ENCODE measurements at regions not wholly inside any gene's neighbourhood (a gene's known extent, or its start where the extent isn't known, plus 50 kb on each side); places are given as distances from the start of the nearest gene placed in this dataset.

DNA sequence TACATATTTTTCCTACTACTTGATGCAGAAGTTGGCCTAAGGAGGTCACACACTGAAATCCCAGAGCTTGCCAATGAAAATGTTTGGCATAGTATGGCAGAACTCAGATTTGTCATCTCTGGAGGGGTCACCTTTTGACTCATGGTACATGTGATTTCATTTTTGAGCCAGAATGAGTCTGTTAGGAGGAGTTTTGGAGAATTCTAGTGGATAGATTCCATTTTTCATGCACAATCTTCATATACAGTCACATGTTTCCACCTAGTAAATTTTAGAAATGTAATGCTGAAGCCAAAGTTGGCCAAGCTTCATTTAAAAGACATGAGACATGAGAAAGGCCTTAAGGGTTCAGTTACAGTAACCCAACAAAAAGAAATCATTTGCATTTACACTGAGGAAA, 97.8 kb upstream of the IGSF10 start:
- no peak for DNase-seq
- H3K4me3 Mint-ChIP-seq = no peak overlapping the region
- no peaks in the 10 kb centered on the region for H3K4me1 Mint-ChIP-seq
- H3K27ac Mint-ChIP-seq = no peak overlapping the region
- peaks cover 2% of the 10 kb centered on the region for H3K27me3 Mint-ChIP-seq
- no peaks in the 10 kb centered on the region for H3K36me3 Mint-ChIP-seq (ENCODE audit: low read depth)
- POLR2A ChIA-PET = no interaction called here
- CTCF ChIA-PET = no interaction called here
- H3K9me3 Mint-ChIP-seq = no peaks in the 10 kb centered on the region

DNA sequence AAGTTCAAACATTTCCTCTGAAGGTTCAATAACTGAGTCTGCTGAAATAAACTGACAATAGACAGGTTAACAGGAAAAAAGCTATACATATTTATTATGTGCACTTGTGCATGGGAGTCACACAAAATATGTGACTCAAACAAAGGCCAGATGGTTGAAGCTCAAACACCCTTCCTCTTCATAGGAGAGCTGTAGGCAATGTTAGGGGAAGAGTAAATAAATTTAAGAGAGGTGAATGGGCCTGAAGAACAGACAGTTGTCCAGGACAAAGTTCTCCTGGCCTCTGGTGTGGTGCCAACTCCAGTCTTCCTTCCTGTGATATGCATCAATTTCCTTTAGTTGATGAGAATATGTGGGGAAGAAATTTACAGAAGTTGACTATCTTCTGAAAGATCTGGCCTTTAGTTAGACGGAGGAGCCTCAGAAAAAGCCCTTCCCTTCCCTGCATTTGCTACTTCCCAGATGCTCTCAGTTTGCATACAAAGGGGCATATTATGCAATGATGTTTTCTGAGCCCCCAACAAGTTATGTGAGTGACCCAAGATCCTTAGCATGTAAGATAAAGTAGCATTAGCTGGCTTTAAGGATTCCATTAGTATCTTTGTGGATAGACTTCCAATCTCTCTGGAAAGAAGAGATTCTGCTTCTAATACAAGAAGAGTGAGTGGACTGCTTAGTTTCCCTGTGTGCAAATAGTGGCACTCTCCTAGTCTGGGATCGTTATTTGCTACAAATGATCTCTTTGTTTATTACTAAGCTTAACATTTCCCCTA, 96.4 kb upstream of the IGSF10 start:
- CTCF ChIA-PET = interaction anchor here (0.5 kb wide), 1 partner anchor 244 kb away, joined by 3 read pairs; no protein-coding TSS in a partner anchor
- Mint-ChIP-seq H3K4me1 (no peaks in the 10 kb centered on the region), H3K9me3 (no peaks in the 10 kb centered on the region), H3K27ac (no peak overlapping the region), H3K4me3 (no peak overlapping the region), H3K27me3 (peaks cover 2% of the 10 kb centered on the region), H3K36me3 (ENCODE audit: low read depth) (no peaks in the 10 kb centered on the region)
- DNase-seq = no peak
- POLR2A ChIA-PET = no interaction called here

DNA sequence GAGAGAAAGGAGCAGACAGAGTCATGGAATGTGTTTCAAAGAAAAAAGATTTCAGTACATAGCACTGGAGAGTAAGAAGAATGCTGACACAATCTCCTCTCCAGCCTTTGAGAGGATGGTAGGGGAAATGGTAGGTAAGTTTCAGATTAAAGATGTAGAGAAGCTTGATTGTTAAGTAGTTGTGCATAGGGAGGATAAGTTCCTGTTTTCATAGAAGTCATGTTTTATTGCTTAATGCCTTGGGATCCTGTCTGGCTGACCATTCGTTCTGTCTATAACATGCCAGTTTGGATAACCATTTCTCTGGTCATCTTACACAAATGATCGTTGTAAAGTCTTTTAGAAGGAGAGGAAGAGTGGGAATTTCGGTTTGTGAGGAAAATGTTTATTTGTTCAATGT, 95.7 kb upstream of the IGSF10 start:
- DNase-seq = no peak
- H3K27me3 Mint-ChIP-seq = peaks cover 2% of the 10 kb centered on the region
- CTCF ChIA-PET = no interaction called here
- no peak overlapping the region for H3K27ac Mint-ChIP-seq
- POLR2A ChIA-PET = no interaction called here
- no peaks in the 10 kb centered on the region for H3K9me3 Mint-ChIP-seq
- no peaks in the 10 kb centered on the region for H3K4me1 Mint-ChIP-seq
- no peak overlapping the region for H3K4me3 Mint-ChIP-seq
- no peaks in the 10 kb centered on the region for H3K36me3 Mint-ChIP-seq (ENCODE audit: low read depth)

DNA sequence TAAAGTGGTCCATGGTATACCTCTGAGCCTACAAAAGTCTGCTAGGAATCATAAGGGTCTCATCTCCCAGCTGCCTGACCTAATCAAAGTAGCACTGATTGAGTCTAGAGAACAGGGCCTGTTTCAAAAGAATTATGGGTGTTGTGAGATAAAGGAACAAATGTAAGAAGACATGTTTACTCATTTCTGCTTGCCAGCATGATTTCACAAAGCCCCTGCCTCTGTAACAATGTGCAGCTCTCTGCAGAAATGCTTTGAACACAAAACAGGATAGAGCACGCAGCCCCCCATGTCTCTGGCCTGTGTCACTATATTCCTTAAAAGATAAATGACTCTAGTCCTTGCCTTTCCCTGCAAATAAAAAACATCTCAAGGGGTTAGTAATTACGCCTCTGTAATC, 94.7 kb upstream of the IGSF10 start:
- no peak overlapping the region for H3K27ac Mint-ChIP-seq
- H3K27me3 Mint-ChIP-seq = peaks cover 5% of the 10 kb centered on the region
- H3K4me3 Mint-ChIP-seq = no peak overlapping the region
- no peaks in the 10 kb centered on the region for H3K4me1 Mint-ChIP-seq
- no peaks in the 10 kb centered on the region for H3K9me3 Mint-ChIP-seq
- no peaks in the 10 kb centered on the region for H3K36me3 Mint-ChIP-seq (ENCODE audit: low read depth)
- ChIA-PET CTCF (no interaction called here), POLR2A (no interaction called here)
- no peak for DNase-seq

DNA sequence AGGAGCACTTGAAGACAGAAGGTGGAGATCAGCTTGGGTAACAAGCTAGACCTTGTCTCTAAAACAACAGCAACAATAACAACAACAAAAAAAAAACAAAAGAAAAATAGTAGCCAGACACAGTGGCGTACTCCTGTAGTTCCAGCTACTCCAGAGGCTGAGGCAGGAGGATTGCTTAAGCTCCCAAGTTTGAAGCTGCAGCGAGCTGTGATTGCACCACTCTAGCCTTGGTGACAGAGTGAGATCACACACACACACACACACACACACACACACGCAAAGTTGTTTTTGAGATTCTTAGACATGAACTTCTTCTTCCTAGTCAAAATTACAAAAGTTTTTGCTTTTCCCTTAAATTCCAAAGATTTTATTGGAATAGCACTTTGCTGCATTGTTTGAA, 93.0 kb upstream of the IGSF10 start:
- no peaks in the 10 kb centered on the region for H3K9me3 Mint-ChIP-seq
- peaks cover 11% of the 10 kb centered on the region for H3K27me3 Mint-ChIP-seq
- no peaks in the 10 kb centered on the region for H3K4me1 Mint-ChIP-seq
- ChIA-PET CTCF (no interaction called here), POLR2A (no interaction called here)
- no peak overlapping the region for H3K27ac Mint-ChIP-seq
- no peaks in the 10 kb centered on the region for H3K36me3 Mint-ChIP-seq (ENCODE audit: low read depth)
- no peak overlapping the region for H3K4me3 Mint-ChIP-seq
- no peak for DNase-seq

DNA sequence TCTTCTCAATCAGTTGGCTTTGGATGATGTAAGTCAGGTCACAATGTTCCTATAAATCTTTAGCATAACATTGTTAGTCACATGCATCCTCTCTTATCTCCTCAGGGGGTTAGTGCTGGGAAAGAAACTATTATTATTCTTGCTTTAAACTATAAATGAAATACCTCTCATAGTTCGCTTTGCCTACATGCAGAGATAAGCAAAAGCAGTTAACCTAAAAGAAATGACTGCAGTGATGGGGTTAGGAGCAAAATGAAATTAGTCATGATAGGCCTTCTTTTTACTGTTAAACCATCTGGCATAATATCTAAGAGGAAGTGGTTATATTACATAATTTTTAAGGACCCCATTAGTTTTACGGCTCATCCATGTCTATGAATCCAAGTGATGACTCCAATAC, 91.7 kb upstream of the IGSF10 start:
- ChIA-PET CTCF (no interaction called here), POLR2A (no interaction called here)
- DNase-seq = no peak
- Mint-ChIP-seq H3K4me3 (no peak overlapping the region), H3K9me3 (no peaks in the 10 kb centered on the region), H3K27ac (no peak overlapping the region), H3K27me3 (peaks cover 11% of the 10 kb centered on the region), H3K36me3 (ENCODE audit: low read depth) (no peaks in the 10 kb centered on the region), H3K4me1 (no peaks in the 10 kb centered on the region)

DNA sequence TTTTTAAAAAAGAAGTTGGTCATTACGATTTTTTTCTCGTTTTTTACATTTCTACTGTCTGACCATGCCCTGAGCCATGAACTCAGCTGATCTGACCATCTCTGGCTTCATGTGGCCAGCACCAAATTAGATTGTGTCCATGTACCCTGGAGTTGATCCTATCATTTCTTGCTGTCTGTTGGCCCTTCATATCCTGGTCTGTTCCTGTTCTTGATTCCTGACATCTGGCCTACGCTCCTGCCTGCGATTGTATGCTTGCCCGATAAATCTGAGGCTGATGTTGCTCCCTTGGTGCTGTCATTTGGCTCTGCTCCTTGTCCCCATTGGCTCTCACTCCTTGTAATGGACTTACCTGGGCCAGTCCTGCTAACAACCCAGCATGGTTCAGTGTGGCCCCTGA, 89.8 kb upstream of the IGSF10 start:
- no peaks in the 10 kb centered on the region for H3K9me3 Mint-ChIP-seq
- CTCF ChIA-PET = no interaction called here

DNA sequence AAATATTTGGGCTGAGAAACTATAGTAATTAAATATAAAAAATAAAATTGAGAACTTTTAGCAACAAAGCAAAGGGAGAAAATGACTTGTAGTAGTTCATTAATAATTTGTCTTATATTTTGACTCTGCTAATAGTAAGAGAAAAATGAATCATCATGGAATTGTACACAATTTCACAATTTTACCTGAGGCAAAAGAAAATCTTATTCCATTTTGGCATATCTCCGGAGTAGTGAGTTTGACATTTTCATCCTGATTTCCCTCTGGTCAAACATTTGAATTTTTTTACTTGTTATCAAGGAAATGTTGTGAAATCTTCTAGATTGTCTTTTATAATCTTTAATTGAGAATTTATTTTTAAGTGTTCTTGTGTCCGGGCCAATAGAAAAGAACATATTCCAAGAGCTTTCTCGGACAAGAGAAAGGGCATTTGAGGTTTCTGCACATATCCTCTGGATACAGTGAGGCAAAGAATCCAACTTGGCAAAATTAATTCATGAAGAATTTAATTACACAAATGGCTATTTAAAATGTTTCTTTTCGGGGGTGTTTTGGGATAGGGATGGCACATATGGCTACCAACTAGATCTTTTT, 89.3 kb upstream of the IGSF10 start:
- ChIA-PET POLR2A (no interaction called here), CTCF (no interaction called here)
- Mint-ChIP-seq H3K9me3 (no peaks in the 10 kb centered on the region), H3K36me3 (ENCODE audit: low read depth) (no peaks in the 10 kb centered on the region), H3K4me1 (no peaks in the 10 kb centered on the region), H3K4me3 (no peak overlapping the region), H3K27me3 (peaks cover 9% of the 10 kb centered on the region), H3K27ac (no peak overlapping the region)
- no peak for DNase-seq

More for the DNA sequence above, 89.8 kb upstream of the IGSF10 start:
- Mint-ChIP-seq H3K4me3 (no peak overlapping the region), H3K27me3 (peaks cover 9% of the 10 kb centered on the region), H3K4me1 (no peaks in the 10 kb centered on the region), H3K36me3 (ENCODE audit: low read depth) (no peaks in the 10 kb centered on the region), H3K27ac (no peak overlapping the region)
- POLR2A ChIA-PET = no interaction called here
- no peak for DNase-seq

DNA sequence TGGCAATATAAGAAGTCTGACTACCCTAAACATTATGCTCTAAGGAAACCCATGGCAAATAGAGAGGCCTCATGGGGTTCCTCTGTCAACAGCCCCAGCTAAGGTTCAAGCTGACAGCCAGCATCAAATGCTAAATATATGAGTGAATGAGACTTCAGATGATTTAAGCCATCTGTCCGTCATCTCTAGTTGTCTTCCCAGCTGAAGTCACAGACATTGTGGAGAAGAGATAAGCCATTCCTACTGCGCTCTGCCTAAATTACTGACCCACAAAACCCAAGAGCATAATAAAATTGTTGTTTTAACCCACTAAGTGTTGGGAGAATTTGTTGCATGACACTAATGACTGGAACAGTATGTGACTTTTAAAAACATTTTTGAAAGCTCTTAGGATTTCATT, 87.3 kb upstream of the IGSF10 start:
- CTCF ChIA-PET = no interaction called here
- Mint-ChIP-seq H3K27me3 (peaks cover 9% of the 10 kb centered on the region), H3K4me3 (no peak overlapping the region), H3K9me3 (no peaks in the 10 kb centered on the region), H3K4me1 (no peaks in the 10 kb centered on the region), H3K27ac (no peak overlapping the region), H3K36me3 (ENCODE audit: low read depth) (no peaks in the 10 kb centered on the region)
- POLR2A ChIA-PET = no interaction called here
- DNase-seq = no peak

DNA sequence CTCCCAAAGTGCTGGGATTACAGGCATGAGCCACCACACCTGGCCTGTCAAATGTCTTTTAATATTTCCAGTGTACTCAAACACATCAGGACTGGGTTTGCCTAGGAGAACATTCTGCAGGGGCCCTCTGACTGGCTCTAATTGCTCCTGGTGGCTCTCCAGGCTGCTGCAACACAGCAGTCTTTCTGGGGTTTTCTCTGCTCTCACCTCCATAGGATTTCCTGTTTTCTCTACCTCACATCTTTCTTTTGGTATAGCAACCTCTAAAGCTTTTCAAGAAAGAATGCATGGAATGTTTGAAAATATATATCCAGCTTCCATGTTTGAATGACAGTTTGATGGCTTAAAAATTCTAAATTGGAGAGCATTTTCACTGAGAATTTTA, 83.3 kb upstream of the IGSF10 start:
- ChIA-PET CTCF (no interaction called here), POLR2A (no interaction called here)
- Mint-ChIP-seq H3K36me3 (ENCODE audit: low read depth) (no peaks in the 10 kb centered on the region), H3K27ac (no peak overlapping the region), H3K4me3 (no peak overlapping the region), H3K27me3 (peaks cover 3% of the 10 kb centered on the region), H3K4me1 (no peaks in the 10 kb centered on the region), H3K9me3 (no peaks in the 10 kb centered on the region)
- no peak for DNase-seq

DNA sequence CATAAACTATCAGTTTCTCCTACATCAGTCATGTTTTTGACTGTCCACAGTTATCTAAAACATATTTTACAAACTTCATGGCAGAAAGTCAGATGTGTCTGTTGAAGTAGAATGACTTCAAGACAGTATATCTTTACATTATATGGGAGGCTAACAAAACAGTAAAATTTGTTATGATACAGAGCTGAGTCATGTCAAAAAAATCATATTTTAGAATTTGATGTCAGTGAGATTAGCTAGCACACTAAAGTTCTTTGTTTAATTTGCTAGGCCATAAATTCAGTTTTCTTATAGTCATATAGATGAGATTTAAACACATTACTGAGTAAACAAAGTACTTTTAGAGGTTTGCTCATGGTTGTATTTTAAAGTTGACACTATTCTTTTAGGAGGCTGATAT, 80.3 kb upstream of the IGSF10 start:
- H3K9me3 Mint-ChIP-seq = no peaks in the 10 kb centered on the region
- no peak for DNase-seq
- H3K4me1 Mint-ChIP-seq = no peaks in the 10 kb centered on the region
- no peak overlapping the region for H3K4me3 Mint-ChIP-seq
- POLR2A ChIA-PET = no interaction called here
- H3K27me3 Mint-ChIP-seq = no peaks in the 10 kb centered on the region
- H3K36me3 Mint-ChIP-seq (ENCODE audit: low read depth) = no peaks in the 10 kb centered on the region
- CTCF ChIA-PET = no interaction called here
- H3K27ac Mint-ChIP-seq = no peak overlapping the region

DNA sequence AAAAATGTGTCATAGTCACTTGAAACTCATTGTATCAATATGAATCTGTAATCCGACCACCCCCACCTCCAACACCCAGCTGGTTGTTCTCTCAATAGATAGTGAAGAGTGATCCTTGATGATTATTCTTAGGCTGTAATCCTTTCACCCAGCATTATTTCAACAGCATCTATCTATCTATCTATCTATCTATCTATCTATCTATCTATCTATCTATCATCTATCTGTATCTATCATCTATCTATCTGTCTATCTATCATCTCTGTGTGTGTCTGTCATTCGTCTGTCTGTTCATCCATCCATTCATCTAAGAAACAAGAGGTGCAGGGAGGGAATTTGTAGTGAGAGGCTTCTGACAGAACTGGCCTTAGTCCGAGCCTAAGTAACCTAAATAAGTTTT, 78.7 kb upstream of the IGSF10 start:
- ChIA-PET POLR2A (no interaction called here), CTCF (no interaction called here)
- Mint-ChIP-seq H3K36me3 (ENCODE audit: low read depth) (no peaks in the 10 kb centered on the region), H3K4me3 (no peak overlapping the region), H3K27ac (no peak overlapping the region), H3K4me1 (no peaks in the 10 kb centered on the region), H3K9me3 (no peaks in the 10 kb centered on the region), H3K27me3 (no peaks in the 10 kb centered on the region)
- no peak for DNase-seq

DNA sequence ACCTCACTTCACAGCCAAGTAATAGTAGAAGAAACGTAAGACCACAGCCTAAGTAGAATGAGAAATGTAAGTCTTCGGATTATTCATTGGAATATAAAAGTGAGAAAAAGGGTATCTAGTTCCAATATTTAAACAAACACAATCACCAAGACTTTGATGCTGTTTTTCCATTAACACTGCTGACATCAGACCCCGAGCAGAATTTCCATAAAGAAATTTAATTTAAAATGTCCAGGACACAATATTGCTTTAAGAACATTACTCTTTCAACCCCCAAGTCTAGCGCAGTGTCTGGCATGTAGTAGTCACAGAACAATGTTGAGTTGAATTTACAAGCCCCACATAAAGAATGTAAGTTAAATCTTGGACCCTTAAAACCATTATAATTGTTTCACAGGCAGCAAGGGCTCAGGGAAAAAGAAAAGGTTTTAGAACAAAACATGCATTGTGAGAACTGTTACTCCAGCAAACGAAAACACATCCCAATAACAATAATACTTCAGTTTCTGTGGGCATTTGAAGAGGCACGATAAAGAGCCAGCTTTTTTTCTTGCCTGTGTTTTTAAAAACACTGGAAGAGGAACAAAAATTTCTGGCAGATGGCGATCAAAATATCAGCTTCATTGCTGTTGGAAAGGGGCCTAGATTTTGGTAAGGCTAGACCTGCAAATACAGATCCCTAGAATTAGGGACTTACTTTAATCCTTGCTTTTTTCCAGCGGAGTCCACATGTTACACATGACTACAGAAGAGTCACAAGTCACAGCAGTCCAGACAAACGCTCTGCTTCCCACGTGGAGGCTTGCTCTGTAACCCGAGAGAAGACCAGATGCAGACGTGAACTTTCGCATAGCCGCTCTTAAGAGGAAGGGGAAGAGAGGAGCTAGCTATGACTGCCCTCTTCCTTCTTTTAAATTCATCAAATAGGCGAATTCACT, 77.9 kb upstream of the IGSF10 start:
- no peaks in the 10 kb centered on the region for H3K4me1 Mint-ChIP-seq
- H3K36me3 Mint-ChIP-seq (ENCODE audit: low read depth) = no peaks in the 10 kb centered on the region
- POLR2A ChIA-PET = no interaction called here
- no peaks in the 10 kb centered on the region for H3K9me3 Mint-ChIP-seq
- H3K4me3 Mint-ChIP-seq = no peak overlapping the region
- H3K27ac Mint-ChIP-seq = no peak overlapping the region
- DNase-seq = no peak
- CTCF ChIA-PET = no interaction called here
- no peaks in the 10 kb centered on the region for H3K27me3 Mint-ChIP-seq

DNA sequence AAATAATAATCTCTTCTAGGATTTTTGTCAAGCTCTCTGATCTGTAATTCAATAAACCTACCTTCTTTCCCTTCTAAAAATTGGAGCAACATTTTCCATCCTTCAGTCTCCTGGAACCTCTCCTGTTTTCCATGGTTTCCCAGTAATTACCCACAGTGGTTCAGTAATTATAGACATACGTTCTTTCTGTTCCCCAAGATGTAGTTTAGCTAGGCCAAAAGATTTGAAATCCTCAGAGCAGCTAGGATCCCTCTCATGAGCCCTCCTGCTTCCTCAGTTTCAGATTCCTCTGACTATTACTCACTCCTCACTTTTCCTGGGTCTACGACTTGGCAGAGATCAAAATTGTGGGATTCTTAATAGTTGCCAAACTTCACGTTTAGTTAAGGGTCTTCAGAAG, 76.9 kb upstream of the IGSF10 start:
- Mint-ChIP-seq H3K4me1 (no peaks in the 10 kb centered on the region), H3K36me3 (ENCODE audit: low read depth) (no peaks in the 10 kb centered on the region), H3K9me3 (no peaks in the 10 kb centered on the region), H3K4me3 (no peak overlapping the region), H3K27me3 (peaks cover under 1% of the 10 kb centered on the region), H3K27ac (no peak overlapping the region)
- CTCF ChIA-PET = no interaction called here
- POLR2A ChIA-PET = no interaction called here
- DNase-seq = no peak
